Stimulated activated naive CD4-positive, alpha-beta T cell treated with Interleukin-2 at 50 U/mL for 16 hours (primary cell): ENCODE measurements at regions not wholly inside any gene's neighbourhood (a gene's known extent, or its start where the extent isn't known, plus 50 kb on each side); places are given as distances from the start of the nearest gene placed in this dataset.
"Not testable (repeated sequence)": the region's sequence is repeated elsewhere in the genome, so short reads cannot be mapped to it uniquely, and the experiment has no call there.

Experiments used
- DNase-seq: peaks from one replicate; lab custom pipeline; 2025; lab: John Stamatoyannopoulos, UW

DNA sequence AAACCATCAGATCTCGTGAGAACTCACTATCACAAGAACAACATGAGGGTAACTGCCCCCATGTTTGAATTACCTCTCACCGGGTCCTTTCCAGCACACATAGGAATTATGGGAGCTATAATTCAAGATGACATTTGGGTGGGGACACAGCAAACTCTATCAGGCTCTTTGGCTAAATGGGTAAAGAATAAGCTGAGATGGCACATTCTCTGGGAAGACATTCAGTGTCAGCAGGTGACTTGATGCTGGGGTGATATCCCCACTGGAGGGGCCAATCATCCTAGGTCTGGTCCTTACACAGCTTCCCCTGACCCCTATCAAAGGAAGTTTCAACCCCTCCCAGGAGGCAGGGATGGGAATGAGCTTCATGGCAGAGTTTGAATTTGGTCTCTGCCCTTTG, 664.0 kb upstream of the EEF2KMT start:
- DNase-seq = no peak

DNA sequence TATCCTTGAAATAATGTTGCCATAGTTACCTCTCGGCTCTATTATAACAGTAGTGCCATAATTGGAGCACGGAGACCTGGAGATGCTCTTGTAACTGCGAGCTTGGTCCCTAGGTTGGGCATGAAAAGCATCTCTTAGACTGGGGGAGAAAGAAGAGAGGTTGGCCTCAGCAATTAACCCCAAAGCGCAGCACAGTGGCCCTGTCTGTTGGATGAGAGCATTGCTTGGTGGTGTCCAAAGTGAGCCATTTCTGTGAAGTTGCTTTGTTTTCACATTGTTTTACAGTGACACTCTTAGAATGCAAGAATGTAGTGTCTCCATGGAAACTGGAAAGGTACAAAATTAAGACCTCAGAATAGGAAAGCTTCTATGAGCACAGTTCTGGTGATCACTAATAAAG, 660.7 kb upstream of the EEF2KMT start:
- no peak for DNase-seq

DNA sequence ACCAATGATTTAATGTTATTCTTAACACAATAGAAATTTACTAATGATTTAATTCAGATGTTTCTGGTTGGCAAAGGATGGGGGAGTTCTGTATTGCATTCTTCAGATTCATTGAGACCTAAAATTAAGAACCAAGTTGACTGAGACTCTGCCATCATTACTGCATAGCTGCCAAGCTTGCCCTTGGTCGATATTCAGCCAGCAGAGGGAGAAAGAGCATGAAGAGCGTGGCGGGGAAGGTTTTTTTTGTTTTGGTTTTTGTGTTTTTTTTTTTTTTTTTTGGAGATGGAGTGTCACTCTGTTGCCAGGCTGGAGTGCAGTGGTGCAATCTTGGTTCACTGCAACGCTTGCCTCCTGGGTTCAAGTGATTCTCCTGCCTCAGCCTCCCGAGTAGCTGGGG, 659.4 kb upstream of the EEF2KMT start:
- DNase-seq = no peak

DNA sequence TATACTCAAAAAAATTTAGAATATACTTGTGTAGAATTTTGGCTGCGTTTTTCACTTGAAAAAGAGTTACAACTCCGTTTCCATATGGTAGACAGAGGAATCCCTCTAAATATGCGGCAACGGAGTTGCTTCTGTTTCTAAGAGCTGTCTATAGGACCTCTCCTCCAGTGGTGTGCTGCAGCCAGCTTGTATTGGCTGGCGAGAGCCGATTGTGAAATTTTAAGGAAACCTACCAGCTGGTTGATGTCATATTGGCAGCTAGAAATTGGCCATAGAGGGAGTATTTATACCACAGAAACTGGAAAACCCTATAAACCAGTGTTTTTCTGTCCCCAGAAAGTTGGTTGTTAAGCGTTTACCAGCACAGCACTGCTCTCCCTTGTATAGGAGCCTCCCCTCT, 655.8 kb upstream of the EEF2KMT start:
- no peak for DNase-seq

DNA sequence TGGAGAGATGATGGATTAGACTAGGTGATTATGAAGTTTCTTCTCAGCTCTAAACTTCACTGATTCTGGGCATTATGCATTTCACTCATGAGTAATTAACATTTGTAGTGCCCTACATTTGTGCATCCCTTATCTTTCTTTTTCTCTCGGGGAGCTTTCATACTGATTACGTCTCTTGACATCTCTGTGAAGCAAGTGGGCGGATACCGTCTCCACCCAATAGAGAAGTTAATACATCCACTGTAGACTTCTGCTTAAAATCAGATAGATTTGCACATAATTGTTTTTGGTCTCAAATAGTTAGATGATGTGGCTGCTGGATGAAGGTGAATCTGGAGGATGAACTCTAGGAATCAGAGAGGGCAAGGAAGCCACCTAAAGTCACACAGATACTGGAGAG, 653.6 kb upstream of the EEF2KMT start:
- DNase-seq = no peak

DNA sequence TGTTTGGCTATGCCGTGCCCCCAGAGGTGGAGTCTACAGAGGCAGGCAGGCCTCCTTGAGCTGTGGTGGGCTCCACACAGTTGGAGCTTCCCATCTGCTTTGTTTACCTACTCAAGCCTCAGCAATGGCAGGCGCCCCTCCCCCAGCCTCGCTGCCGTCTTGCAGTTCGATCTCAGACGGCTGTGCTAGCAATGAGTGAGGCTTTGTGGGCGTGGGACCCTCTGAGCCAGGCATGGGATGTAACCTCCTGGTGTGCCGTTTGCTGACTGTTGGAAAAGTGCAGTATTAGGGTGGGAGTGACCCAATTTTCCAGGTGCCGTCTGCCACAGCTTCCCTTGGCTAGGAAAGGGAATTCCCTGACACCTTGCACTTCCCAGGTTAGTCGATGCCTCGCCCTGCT, 652.8 kb upstream of the EEF2KMT start:
- DNase-seq = not testable (repeated sequence)

DNA sequence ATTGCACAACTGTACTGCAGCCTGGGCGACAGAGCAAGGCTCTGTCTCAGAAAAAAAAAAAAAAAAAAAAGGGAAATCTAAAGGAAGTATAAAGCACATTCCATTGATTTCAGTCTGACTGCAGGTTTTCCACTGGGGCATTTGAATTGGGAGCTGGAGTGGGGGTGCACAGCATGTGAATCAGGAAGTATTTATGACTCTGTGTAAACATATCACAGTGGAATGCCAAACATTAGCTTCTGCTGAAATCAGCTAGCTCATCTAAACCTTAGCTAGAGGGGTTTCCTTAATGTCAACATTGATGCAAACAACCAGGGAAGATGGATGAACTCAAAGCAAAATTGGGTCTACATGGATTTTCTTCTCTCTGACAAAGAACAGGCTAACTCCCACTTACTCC, 641.0 kb upstream of the EEF2KMT start:
- no peak for DNase-seq

DNA sequence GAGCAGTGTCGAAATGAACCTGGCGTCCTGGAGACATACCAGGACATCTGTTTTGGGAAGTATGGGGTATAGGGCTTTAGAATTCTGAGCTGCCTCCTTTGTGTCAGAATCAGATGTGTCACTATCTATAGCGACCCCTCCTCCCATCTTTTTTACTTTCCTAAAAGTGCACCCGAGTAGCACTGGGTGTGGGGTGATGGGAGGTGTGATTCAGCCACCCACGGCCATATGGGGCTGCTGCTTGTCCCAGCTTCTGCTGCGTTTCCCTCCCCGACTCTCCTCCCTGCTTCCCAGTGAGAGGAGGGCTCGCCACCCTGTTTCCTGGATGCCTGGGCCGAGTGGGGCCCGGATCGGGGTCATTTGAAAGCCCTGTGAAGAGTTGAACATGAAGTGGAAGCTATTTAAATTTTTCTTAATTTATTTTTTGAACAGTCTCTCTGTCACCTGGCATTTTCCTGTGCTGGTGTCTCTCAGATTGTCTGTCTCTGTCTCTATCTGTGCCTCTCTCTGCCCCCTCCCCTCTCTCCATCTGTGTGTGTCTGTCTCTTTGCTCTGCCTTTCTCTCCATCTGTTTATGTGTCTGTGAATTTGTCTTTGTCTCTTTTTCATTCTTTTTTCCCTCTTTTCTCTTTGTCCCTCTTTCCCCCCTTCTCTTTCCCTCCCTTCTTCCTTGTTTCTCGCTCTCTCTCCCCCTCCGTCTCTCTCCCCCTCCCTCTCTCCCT, 638.8 kb upstream of the EEF2KMT start:
- DNase-seq = no peak

DNA sequence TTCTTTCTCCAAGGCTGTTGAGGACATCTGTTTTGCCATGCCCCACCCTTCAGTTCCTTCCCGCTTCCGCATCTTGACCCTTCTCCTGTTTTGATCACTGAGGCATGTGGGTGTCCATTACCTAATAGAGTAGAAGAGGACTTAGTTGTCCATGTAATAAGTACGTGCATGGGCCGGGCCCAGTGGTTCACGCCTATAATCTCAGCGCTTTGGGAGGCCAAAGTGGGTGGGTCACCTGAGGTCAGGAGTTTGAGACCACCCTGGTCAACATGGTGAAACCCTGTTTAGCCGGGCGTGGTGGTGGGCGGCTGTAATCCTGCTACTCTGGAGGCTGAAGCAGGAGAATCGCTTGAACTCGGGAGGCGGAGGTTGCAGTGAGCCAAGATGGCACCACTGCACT, 637.8 kb upstream of the EEF2KMT start:
- DNase-seq = no peak

DNA sequence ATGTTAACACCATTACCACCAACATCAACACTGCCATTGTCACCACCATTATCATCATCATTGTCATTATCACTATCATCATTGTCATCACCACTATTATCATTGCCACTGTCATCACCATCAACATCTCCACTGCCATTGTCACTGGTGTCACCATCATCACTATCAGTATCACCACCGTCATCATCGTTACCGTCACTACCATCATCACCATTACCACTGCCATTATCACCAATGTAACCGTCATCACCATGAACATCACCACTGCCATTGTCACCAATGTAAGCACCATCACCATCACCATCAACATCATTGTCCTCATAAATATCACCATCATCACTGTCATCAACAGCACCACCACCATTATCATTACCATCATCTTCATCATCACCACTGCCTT, 633.2 kb upstream of the EEF2KMT start:
- DNase-seq = no peak

DNA sequence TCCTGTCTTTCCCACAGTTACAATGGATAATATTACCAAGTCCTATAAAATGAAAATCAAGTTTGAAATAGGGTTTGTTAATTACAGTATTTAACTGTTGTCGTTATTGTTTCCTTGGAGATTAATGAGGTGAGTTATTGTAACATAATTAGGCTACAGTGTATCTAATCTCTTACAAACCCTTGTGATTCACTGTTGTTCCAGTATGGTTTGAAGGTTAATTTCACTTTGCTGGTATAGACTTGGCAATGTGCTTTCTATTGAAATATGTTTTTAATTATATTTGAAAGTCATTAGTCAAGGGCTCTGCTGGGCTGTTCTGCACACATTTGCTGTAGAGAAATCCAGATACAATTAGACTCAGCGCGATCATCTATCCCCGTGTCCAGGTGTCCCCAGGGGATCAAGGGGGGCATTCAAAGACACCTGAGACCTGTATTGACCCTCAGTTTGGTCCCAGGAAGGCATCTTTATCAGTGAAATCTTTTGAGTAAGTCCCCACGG, 624.6 kb upstream of the EEF2KMT start:
- DNase-seq = no peak

DNA sequence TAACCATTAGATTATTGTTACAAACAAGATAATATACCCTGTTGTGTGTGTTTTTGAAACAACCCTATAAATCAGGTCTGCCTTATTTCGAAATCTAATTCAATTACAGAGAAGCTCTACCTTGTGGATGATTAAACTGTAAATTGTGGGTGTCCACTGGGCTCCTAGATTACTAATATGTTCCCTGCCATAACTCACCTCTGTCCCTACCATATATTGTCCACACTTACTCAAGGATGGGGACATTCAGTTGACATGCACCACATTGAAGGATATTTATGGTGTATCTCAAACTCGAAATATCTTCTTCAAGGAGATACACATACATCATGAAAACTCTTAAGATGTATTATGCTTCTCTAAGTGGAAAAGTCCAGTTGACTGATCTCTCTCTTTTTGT, 617.6 kb upstream of the EEF2KMT start:
- DNase-seq = no peak

DNA sequence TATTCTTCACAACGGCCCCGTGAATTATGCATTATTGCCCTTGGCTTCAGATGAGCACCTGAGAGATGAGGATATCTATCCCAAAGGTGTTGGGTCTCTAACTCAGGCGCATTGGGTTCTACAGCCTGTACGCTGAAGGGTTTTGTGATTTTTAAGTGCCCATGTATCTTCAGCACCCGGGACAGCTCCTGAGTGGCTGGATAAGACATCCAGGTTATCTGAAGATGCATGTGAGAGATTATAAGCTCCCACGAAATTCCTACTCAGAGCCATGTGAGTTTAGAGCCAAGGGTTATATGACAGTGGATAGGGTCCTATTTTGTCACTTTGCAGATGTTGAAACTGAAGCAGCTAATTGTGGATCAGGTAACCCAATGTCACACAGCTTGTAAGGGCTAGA, 612.3 kb upstream of the EEF2KMT start:
- no peak for DNase-seq

DNA sequence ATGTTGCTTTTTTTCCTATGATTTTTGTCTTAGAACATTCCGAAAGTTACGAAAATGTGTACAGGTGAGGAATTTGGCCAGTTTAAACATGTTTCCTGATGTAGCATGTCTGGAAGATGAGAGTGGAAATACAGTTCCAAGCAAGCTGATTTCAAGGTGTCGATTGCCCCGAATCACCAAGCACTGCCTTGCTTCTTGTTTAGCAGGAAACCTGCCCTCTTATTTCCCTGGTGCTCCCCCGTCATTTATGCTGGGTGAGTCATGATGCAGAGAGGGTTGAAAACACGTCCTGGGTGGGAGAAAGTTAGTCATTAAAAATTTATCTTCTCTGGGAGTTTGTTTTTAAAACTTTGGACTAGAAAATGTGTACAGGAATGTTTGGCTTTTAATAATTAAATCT, 608.6 kb upstream of the EEF2KMT start:
- no peak for DNase-seq

DNA sequence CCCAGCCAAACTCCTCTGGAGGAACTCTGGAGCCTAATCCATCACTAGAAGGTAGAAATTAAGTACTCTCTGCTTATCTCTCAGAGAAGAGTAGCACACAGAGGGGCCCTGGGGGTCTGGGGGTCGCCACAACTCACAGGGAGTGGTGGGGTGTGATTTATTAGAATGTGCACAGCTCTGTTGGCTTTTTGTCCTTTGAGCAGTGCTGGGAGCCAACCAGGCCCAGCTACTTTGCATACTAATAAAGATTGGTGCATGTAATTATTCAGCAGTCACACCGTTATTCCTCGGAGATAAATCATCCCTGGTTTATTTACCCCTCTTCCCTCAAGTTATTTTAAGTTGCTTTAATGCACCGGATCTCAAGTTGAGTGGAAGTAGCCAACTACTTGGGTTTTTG, 606.7 kb upstream of the EEF2KMT start:
- no peak for DNase-seq

DNA sequence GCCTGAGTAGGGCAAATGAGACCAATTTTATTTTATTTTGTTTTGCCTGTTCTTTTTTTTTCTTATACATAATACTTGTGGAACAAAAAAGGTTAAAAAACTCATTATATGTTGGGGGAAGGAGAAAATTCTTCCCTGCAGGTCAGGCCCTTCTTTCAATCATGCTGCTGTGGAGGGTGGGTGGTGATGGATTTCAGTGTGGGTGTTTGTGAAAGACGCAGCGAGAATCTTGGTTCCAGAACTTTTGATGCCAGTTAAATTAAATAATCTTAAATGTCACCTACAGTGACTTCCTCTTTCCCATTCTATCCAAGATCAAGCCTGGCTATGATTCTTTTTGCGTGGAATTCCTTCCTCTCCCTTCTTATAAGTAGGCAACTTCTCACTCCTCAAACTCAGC, 595.8 kb upstream of the EEF2KMT start:
- no peak for DNase-seq

DNA sequence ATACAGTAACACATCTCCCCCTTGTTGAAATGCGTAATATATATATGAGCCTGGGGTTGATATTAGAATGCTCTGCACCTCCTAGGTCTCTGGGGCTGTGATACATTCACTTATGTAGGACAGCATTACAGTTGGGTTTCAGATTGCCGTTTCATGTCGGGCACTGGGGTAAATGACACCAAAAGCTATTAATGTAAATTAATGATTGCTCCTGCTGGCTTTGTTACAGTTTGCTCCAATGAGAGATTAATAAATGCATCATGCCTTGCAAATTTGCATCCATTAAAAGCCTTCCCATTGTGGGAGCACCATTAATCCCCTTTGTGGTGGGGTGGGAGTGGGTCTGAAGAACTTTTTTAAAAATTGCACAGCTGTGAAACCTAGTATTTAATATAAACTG, 584.4 kb upstream of the EEF2KMT start:
- DNase-seq = no peak

DNA sequence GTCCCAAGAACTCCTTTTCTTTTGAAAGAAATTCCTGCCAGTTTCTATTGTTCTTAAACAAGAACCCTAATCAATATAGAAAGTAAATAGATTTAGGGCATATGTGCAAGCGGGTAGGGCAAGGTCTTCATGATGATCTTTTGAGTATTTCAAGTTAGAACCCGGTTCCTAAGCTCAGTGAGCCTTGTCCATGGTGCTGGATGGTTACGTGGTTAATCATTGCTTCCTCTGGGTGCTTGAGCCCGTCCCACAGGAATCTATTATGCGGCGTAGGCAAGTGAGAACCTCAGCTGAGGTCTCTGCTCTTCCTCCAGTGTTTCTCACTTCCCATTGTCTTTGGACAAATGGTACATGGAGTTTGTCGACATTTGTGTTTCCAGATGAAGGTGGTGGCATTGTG, 580.8 kb upstream of the EEF2KMT start:
- no peak for DNase-seq

DNA sequence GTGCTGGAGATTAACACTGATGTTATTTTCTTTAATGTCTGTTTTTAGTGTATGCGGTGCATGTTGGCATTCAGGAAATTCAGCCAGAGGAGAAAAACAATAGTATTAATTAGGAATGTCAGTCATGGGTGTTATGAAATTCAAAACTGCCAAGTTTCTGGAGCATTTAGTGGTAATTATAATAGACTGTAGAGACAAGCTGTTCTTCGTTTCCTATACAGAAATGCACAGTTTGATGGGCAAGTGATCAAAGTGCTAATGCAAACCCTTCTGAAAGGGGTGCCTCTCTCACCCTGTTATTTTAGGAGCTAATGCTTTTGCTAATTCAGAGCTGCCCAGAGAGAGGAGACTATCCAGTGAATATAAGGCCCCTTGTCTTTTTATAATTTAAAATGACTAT, 573.8 kb upstream of the EEF2KMT start:
- DNase-seq = no peak

DNA sequence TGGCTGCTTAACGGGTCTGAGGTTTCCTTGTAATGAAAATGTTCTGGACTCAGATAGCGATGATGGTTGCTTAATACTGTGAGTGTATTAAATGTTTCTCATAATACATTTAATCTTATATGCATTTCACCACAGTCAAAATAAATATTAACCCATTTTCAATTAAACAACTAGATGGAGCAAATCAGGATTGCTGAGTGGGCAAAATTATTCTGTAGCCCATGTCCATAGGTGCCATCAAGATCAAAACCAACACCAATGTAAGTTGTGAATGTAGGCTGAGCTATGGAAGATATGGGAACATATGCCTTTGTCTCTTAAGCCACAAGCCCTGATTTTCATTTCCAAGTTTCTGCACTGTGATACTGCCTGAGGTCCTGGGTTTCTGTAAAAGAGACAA, 572.6 kb upstream of the EEF2KMT start:
- no peak for DNase-seq

DNA sequence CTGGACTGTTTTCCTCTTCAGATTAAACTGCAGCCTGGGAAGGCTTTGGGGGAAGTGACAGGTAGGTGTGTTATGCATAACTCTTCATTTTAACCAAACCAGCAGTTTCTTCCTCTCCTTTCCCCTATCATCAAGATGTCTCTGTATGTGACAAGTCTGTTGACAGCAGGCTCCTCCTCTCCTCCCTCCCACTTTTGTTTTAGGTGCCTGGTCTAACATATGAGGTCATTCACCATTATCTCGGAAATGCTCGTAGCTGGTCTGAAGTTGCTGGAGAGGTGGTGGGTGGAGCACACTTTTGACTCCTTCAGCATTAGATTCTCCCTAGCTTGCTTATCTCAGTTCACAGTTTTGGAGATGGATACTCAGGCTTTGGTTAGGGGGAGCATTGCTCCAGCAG, 571.0 kb upstream of the EEF2KMT start:
- DNase-seq = no peak

DNA sequence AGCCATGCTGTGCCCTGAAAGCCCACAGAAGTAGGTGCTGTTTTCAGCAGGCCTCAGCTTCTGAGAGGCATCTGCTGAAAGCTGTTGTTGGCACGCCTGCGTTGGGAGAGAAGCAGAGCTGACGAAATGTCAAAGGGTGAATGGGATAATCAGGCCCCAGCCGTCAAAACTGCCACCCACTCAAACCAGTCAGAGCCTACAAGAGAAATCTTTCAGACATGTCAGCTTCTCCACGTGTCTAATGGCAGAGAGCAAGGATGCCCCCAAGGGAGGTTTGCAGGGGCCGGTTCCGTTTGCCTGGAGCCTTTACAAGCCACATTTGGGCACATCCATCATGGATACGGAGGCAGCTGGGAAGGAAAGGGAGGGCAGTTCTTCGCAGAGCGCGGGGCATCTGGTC, 568.2 kb upstream of the EEF2KMT start:
- DNase-seq = no peak

DNA sequence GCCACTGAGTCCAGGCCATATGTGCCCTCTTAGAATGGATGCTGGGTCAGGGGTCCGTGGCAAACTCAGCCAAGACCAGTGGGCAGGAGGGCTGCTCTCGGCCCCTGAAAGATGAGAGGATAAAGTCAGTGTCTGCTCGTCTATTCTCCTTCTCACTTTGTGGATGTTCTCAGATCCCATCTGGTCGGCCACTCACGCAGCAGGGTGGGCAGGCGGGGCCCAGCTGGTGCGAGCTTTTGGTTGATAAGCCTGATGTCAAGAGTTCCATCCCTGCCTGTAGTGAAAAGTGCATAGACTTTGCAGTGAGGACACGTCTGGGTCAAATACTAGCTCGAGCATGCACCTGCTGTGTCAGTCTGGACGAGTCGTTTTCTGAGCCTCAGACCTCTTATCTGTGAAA, 556.2 kb upstream of the EEF2KMT start:
- no peak for DNase-seq

DNA sequence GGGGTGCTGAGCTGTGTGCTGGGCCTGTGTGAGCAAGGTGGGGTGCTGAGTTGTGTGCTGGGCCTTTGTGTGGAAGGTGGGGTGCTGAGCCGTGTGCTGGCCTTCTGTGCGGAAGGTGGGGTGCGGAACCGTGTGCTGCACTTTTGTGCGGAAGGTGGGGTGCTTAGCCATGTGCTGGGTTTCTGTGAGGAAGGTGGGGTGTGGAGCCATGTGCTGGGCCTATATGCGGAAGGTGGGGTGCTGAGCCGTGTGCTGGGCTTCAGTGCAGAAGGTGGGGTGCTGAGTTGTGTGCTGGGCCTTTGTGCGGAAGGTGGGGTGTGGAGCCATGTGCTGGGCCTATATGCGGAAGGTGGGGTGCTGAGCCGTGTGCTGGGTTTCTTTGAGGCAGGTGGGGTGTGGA, 555.4 kb upstream of the EEF2KMT start:
- DNase-seq = no peak
